GM20431 (cell line): ENCODE measurements at regions not wholly inside any gene's neighbourhood (a gene's known extent, or its start where the extent isn't known, plus 50 kb on each side); places are given as distances from the start of the nearest gene placed in this dataset.

Experiments
- in situ Hi-C: fragments of 300-500 bp; cut with MseI, MboI; formaldehyde crosslinking; loops from one replicate; pipeline ENCODE4 v1.15.0; 2020; ENCODE audit warnings: low sequenced_read_pairs; ENCODE audit not compliant: unreplicated experiment

DNA sequence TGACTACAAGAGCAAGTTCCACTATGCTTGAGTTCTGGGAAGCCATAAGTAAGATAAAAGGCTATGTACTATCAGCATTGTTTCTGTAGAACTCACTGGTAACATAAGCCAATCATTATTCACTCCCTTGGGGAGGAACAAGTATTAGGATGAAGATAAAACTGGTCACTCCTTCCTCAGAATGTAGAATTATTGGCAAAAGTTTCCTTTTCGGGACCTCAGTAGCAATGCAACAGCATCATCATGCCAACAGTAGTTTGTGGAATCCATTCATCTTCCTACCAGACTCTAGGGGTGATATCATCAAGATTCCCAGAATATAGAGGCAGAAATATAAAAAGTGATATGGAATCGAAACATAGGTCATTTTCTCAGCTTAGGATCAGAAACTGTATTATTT, 209.5 kb downstream of the PLOD2 start:
- in situ Hi-C loops, result no loop called here

DNA sequence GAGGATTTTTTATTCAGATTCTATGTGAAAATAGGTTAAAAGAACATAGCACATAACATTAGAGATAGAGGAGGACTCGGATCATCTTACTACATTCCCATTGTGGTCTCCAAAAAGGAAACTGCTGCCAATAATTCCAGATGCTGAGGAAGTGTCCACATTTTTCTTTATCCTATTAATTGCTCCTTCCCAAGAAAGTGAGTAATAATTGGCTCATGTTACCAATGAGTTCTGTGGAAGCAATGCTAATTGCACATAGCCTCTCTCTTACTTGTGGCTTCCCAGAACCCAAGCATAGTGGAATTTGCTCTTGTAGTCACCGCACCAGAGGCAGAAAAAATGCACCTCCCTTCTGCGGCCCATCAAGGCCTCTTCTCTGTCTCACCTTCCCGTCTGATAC, 208.4 kb downstream of the PLOD2 start:
- in situ Hi-C loops, result no loop called here

GRCh38 chr3:145953316-145953715, 207.7 kb downstream of the PLOD2 start:
- in situ Hi-C loops, result no loop called here

DNA sequence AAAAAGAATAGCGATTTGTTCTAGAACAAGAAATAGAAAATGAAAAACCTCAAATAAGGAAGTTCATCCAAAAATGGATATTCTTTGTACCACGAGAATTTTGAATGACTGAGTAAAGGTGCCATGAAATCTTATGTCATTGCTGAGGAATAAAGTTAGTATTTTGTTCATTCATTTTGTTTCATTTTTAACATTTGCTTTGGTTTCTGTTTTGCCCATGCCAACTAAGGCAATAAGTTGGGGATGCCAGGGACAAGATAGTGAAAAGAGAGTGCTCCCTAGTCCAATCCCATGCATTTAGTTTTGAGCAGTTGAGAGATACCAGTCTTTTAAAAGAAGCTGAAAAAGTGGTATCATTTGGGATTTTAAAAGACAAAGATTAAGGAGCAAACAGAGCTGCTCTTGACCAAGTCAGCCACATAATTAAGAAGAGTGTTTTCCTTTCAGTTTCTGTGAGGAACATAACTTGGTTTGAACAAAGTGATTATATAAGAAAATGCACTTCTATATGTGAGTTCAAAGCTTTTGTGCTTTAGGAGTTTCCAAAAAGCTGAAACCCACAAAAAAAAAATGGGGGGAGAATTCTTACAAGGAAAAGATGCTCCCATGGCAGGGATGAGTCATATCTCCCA, 201.4 kb downstream of the PLOD2 start:
- in situ Hi-C loops, result no loop called here

GRCh38 chr3:145963111-145963510, 197.9 kb downstream of the PLOD2 start:
- in situ Hi-C loops, result no loop called here

DNA sequence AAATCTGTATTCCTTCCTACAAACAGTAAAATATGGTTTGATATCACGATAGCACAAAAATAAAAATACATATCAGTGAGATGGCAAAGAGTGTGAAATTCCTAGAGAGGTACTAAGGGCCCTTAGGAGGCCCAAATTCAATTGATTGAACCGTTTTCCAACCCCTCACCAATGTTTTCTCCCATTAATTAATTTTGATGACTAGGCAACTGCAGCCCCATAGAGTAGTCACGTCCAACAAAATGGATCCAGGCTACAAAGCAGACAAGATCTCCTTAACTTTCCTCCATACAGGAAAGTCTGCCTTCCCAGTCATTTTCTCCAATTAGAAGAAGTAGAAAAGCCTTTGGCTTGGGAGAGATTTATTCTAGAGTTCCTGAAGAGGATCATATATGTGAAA, 193.9 kb downstream of the PLOD2 start:
- in situ Hi-C loops, result no loop called here

- in situ Hi-C loops, result no loop called here
These were observed 189.8 kb downstream of the PLOD2 start for GRCh38 chr3:145971186-145971585.

- in situ Hi-C loops, result no loop called here
These were observed 188.1 kb downstream of the PLOD2 start for GRCh38 chr3:145972851-145973250.

DNA sequence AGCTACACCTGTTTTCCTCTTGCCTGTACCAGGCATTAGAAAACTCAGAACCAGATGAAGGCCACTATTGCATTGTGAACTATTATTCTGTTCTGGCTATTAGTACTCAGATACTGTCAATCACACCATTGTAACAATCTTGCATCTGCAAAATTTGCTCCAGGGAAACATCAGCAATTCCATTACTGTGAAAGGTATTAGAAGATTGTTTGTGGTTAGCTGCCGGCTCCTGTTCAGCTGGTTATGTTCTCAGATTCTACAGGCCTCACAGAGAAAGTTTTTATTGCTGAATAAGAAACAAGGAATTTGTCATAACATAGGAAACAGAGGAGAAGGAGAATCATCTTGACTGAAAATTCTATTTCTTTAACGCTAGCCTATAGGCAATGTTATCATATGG, 179.9 kb downstream of the PLOD2 start:
- in situ Hi-C loops, result no loop called here

GRCh38 chr3:145983101-145983500, 177.9 kb downstream of the PLOD2 start:
- in situ Hi-C loops, result no loop called here
